D721Med (cell line): ENCODE measurements at regions not wholly inside any gene's neighbourhood (a gene's known extent, or its start where the extent isn't known, plus 50 kb on each side); places are given as distances from the start of the nearest gene placed in this dataset.

Source experiments
- DNase-seq: peaks from one replicate; pipeline ENCODE4 v3.0.0; 2011; ENCODE audit warnings: low spot score; ENCODE audit not compliant: insufficient read length
- FAIRE-seq: peaks from 2 replicates; lab custom pipeline; 2011; peaks lifted over from hg19 to GRCh38; lab: Jason Lieb, UNC
- CTCF ChIP-seq: IDR thresholded peaks from 2 replicates; pipeline ENCODE4 v1.5.1; 2012; ENCODE audit warnings: mild to moderate bottlenecking, control low read depth; ENCODE audit not compliant: insufficient read depth; ENCODE audit errors: missing control alignments

- FAIRE-seq: no peak
- DNase-seq: no peak
- no peak for TF ChIP-seq CTCF
Observed at GRCh38 chr1:102099916-102100315, 103.2 kb upstream of the OLFM3 start.

DNA sequence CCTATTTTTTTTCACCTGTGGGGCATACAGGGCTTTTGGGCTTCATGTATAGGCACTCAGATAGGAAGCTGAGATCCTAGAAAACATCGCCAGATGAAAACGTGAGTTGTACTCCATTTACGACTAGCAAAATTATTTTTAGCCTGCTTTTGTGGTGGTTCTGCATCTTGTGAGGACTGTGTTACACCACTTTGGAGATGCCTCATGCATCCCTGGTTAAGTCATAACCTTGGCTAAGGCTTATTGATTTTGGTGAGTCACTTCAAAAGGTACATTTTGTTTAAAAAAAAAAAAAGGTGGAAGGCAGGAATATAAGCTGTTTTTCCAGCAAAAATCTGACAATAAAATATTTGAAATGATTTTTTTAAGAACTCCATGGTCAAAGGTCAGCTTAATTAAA is 101.8 kb upstream of the OLFM3 start:
- DNase-seq: no peak
- FAIRE-seq: no peak
- no peak for TF ChIP-seq CTCF

DNA sequence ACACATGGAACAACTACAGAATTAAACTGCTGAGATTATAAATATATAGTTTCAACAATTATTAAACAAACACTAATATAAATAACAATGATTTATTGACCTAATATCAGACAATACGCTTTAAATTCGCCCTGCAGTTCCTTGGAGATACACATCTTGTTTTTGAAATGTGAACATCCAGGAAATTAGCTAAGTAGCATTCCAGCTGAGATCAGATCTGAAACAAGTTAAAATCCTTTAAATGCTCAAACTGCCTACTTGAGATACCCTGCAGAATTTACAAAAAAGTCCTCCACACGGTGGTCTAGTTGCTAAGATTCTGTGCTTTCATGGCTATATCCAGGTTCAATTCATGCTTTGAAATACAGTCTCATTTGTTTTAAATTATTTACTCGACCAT is 101.4 kb upstream of the OLFM3 start:
- FAIRE-seq (no peak), DNase-seq (no peak)
- no peak for TF ChIP-seq CTCF

DNA sequence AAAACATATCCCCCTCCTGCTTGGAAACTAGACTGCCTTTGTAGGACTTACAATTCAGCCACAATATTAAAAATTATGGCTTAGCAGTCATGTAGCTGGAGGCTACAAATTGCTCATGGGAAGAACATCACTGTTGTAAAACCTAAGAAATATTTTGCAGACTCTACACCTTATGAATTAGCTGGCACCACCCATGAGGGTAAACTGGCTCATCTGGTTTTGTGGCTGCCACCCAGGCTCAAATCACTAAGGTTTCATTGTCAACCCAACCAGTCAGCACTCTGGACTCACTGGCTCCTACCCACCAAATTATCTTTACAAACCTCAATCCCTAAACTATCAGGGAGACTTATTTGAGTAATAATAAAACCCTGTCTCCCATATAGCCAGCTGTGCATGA is 100.7 kb upstream of the OLFM3 start:
- no peak for DNase-seq
- no peak for TF ChIP-seq CTCF

DNA sequence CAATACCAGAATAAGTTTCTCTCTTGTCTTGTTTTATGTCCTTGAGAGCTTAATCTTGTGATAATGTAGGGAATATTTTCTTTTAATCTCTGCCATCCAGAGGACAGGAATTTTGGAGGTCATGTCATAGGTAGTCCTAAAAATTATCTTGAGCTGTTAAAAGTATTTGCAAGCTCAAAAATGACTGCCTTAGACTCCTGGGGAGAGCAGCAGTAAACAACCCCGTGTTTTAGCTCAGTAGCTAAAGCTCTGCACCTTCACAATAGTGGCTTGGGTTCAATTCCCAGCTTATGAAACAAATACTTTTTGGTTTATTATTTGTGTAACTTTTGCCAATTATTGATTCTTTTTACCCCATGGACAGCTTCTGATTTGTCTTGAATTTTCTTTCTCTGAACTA is 99.4 kb upstream of the OLFM3 start:
- FAIRE-seq (no peak), DNase-seq (no peak)
- no peak for TF ChIP-seq CTCF

More for the DNA sequence above, 100.7 kb upstream of the OLFM3 start:
- FAIRE-seq: no peak

- TF ChIP-seq CTCF: no peak
- FAIRE-seq: no peak
- DNase-seq: no peak
Observed at GRCh38 chr1:102089791-102090190, 93.1 kb upstream of the OLFM3 start.

DNA sequence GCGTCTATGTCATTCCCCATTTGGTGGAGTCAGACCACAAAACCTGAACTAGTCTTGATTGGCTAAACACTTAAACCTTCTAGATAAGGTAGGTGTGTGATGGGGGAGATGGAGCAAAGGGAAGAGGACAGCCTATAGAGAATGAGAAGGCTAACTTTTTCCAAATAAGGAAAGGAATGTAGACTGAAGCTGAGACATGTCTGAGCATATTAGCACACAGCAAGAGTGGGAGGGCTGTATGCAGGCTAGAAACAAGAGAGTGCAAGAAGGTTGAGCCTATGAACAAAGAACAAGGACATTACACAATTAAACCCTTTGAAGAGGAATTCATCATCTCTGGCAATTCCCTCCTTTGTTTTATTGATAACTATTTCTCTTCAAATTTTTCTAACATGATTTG is 89.2 kb upstream of the OLFM3 start:
- TF ChIP-seq CTCF: no peak
- no peak for DNase-seq

More for the DNA sequence above, 89.2 kb upstream of the OLFM3 start:
- no peak for FAIRE-seq
